ENCODE measurements at regions not wholly inside any gene's neighbourhood (a gene's known extent, or its start where the extent isn't known, plus 50 kb on each side); places are given as distances from the start of the nearest gene placed in this dataset.

DNA sequence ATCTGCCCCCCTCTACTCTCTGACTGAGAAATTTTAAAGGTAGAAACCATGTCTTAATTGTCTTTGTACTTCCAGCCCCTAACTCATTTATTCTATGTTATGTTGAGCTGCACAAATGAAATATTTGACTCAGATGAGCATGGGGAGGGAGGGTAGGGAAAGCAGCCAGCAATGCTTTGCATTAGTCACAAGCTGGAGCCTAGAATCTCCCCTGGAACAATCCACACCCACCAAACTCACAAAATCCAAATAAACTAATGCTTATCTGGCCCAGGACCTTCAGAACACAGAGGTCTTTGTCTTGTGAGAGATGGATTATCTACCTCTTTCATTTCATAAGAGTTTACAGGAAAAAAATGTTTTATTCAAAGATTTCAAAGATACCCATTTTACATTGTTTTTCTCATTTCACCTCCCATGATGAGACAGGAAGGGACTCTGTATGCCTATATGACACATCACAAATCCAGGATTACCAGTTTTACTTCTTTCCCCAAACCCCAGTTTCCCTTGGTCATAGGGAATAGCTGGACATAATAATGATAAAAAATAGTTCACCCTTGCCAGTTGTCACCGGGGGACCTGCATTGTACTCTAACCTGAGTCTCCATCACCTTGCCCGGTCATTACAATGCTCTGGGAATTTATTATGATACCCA, 466.9 kb downstream of the KIF16B start:
- TF ChIP-seq CTCF (conservative IDR thresholded peaks at IDR 0.05; ENCODE audit: low read length) = no peak
- no peak for TF ChIP-seq EZH2phosphoT487 (IDR thresholded peaks at IDR 0.05; ENCODE audit: borderline replicate concordance, low read depth, low read length)

Measured in OCI-LY7 (cell line).